ENCODE measurements at regions not wholly inside any gene's neighbourhood (a gene's known extent, or its start where the extent isn't known, plus 50 kb on each side); places are given as distances from the start of the nearest gene placed in this dataset.

DNA sequence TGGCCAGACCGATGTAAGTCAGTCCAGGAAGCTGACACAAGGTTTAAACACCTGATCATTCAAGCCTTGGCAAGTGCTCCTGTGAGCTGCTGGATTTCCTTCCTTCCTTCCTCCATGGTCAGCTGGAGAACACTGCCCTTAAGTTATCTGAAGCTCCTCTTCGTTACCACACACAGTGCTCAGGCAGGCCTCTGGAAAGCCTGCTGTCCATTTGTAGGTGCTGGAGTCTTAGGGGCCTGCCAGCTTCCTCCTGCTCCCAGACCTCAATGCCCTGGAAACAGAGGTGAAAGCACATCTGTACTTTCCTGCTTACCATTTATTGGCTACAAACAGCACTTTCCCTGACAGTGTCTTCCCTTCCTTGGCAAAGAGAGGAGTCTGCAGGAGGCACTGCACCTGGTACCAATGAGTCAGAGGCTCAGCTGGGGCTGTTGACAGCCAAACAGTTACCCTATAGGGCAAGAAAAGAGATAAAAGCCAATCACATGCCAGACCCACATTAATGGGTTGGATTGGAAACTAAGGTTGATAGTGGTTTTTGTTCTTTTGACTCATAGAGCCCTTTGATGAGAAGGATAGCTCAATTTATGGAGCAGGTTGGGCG lies 72.6 kb upstream of the PUM3 start:
- DNase-seq, result no peak

DNA sequence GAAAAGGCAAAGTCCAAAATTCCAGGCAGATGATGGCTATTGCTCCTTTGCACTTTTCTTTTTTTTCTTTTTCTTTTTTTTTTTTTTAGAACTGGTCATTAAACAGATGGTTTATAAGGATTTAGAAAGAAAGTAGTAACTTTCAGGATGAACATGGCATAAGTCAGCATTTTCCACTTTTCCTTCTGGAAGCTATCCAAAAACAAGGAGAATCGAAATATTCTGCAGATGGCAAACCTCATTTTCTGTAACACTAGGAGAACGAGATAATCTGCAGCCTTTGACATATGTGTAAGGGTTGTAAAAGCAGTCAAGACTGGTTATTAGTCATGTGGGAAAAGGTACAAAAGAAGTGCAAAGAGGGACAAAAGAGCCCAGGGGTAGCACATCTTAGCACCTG lies 69.1 kb upstream of the PUM3 start:
- no peak for DNase-seq

DNA sequence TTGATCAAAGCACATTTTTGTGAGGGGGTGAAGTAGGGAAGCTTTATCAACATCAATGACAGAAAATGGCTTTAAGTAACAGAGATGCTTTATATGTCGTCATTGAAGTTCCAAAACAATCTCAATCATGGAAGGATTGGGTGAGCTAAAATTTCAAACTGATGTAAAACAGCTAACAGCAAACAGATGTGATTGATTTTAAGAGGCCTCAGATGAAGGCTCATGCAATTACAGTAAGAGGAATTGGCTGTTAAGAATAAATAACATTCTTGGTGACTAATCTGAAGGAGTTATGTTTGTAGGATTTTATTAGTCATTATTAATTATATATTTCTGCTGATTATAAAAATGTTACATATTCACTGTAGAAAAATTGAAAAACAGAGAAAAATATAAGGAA lies 63.5 kb upstream of the PUM3 start:
- DNase-seq, result no peak

DNA sequence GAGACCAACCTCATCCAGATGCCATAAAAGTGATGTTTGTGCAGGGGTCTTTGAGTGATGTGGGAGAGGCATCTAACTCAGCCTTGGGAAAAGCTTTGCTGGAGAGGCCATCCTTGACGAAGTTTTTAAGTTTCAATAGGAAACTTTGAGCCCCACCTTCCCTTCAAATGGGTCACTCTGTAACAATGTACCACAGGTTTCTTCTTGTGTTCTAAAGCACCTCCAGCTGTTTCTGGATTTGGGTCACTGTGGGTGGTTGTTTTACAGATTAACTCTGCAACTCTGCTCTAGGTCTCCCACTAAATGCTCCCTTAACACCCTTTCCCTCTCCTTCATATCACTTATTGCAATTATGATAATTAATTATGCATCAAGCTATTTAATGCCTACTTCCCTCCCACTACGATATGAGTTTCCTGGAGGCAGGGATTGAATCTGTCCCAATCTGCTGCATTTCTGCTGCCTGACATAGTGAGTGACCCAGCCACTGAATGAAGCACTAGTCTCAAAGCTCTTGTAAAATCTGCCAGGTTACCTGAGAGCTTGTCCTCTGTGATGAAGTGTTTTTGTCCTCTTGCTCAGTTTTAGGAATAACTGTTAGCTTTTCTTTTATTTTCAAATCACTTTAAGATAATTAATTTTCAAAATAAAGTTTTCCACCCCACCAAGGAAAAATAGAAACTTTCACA lies 60.5 kb upstream of the PUM3 start:
- no peak for DNase-seq

All from NK-92 treated with Interleukin-12 subunit alpha and Interleukin-12 subunit beta, amount 100 ng/mL, for 24 hours (cell line).